ENCODE measurements at regions not wholly inside any gene's neighbourhood (a gene's known extent, or its start where the extent isn't known, plus 50 kb on each side); places are given as distances from the start of the nearest gene placed in this dataset.

GRCh38 chr1:56188855-56189254, 390.5 kb downstream of the PLPP3 start:
- no peak for DNase-seq (ENCODE audit: low spot score)

- DNase-seq (ENCODE audit: low spot score): no peak
Observed at GRCh38 chr1:56188221-56188620, 391.1 kb downstream of the PLPP3 start.

DNA sequence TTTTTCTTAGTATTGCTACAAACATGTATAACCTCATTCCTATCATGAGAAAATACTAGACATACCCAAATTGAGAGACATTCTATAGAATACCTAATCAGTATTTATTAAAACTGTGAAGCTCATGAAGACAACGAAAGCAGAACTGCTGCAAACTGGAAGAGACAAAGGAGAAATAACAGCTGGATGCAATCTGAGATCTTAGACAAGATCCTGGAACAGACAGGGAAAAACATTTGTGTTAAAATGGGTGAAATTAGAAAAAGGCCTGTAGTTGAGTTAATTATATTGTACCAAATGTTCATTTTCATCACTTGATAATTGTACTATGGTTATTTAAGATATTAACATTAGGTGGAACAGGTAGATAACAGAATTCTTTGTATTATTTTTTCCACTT, 392.0 kb downstream of the PLPP3 start:
- DNase-seq (ENCODE audit: low spot score): no peak

DNA sequence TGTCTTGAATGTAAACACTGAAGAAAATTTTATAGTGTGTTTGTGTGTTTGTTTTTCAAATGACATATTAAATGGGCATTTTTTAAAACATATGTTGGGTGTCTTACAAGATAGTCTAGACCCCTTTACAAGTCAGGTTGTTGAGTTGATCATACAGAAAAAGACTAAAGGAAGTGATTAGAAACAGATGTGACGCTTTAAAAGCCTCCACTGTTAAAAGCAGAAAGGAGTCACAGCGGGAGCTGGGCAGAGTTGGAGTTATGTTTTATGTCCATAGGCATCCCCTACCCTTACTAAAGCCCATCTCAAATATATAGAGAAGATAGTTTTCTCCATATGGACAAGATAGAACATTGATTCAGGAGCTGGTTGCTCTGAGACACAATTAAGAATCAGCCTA, 393.9 kb downstream of the PLPP3 start:
- DNase-seq (ENCODE audit: low spot score): no peak

DNA sequence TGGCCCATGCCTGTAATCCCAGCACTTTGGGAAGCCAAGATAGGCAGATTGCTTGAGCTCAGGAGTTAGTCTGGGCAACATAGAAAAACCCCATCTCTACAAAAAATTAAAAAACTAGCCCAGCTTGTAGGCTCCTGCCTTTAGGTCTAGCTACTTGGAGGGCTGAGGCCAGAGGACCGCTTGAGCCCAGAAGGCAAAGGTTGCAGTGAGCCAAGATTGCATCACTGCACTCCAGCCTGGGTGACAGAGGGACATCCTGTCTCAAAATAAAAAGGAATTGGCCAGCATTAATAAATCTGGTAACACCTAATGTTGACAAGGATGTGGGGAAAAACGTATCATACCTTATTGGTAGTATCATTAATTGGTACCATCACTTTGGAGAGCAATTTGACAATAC, 396.2 kb downstream of the PLPP3 start:
- no peak for DNase-seq (ENCODE audit: low spot score)

DNA sequence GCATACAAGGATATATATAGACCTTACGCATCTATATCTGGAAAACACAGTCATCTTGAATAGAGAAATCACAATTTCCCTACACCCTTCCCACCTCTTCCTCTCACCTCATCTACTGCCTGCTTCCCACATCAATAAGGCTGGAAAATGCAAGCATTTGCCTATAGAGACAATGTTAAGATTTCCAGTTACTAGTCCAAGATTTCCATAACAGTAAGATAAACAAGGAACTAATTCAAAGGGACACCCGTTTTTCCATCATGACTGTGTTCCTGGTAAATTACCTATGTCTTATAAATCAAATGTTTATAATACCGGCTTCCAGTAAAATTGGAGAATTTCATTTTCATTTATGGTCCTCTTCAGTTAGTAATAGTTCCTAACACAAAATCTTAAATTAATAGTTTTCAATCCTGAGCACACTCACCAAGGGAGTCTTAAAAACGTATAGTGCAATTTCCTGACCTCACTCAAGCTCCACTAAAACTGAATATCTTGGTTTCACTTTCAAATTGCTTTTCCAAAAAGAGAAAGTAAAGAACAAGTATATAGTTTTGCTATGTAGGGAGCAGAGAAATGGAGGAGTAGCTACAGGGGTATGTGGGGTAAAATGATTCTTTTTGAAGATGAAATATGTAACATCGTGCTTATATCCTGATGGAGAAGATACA, 398.7 kb downstream of the PLPP3 start:
- no peak for DNase-seq (ENCODE audit: low spot score)

- no peak for DNase-seq (ENCODE audit: low spot score)
Observed at GRCh38 chr1:56179543-56179942, 399.8 kb downstream of the PLPP3 start.

DNA sequence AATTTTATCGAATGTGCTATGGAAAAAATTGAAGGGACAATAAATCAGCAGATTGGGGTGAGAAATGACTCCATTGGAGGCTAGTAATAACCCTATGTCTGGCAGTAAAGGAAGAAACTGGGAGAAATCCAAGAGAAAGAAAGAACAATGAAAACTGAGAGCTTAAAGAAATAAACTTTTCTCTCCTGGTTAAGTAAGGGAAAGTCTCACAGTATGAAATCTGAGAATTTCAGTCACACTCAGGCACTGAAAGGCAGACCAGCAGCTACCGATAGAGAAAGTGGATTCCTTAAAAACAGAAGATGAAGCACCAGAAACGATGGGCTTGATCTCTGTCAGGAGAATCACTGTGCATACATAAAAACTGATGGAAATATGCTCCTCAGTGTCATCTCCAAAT, 404.2 kb downstream of the PLPP3 start:
- DNase-seq (ENCODE audit: low spot score): no peak

- no peak for DNase-seq (ENCODE audit: low spot score)
Observed at GRCh38 chr1:56174176-56174885, 405.0 kb downstream of the PLPP3 start.

DNA sequence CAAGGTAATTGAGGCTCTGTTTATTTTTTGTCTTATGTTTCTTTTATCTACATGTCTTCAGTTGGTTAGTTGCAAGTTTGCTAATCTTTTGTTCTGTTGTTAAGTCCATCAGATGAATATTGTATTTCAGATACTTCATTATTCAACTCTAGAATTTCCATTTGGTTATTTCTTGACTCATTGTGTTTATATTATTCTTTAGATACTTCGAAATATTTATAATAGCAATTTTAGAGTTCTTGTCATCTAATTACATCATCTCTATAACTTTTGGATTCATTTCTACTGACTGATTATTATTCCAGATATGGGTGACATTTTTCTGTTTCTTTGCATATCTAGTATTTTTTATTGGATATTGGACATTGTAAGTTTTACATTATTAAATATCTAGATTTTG, 405.6 kb downstream of the PLPP3 start:
- DNase-seq (ENCODE audit: low spot score): no peak

DNA sequence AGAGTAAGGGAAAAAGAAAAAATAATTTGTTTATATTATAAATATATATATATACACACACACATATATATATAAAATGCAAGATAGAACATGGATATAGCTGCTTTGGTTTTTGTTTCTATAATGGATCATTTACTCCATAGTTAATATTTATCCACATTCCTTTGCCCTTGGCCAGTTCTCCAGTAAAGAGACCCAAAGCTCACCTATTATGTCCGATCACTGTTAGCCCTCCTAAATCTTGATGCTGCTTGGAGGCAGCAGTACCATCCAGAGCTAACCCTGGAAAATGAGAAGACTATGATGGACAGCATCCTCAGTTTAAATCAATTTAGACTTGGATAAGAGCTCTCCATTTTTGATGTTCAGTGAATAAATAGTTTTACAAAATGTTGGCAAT, 407.7 kb downstream of the PLPP3 start:
- DNase-seq (ENCODE audit: low spot score): no peak

DNA sequence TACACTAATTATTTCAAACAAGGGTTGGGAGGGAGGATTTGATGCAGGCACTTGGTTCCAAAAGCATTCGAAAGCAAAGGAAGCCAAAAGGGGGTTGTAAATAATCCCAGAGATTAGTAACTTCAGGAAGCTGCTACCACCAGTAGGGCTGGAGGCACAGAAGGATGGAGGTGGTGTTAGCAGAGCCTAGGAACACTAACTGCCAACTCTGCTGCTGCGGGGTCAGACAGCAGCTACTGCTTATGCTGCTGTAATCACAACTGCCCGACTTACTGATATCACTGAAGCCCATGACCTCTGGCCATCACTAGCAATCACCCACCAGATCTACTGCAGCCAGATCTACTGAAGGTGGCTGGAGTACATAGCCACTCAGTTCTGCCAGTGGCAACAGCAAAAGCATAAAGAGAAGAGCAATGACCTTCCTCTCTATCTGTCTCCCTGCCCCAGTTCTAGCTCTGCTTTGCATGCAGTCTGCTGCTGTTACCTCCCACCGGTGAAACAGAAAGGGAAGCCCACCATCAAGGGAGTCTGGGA, 408.5 kb downstream of the PLPP3 start:
- no peak for DNase-seq (ENCODE audit: low spot score)

DNA sequence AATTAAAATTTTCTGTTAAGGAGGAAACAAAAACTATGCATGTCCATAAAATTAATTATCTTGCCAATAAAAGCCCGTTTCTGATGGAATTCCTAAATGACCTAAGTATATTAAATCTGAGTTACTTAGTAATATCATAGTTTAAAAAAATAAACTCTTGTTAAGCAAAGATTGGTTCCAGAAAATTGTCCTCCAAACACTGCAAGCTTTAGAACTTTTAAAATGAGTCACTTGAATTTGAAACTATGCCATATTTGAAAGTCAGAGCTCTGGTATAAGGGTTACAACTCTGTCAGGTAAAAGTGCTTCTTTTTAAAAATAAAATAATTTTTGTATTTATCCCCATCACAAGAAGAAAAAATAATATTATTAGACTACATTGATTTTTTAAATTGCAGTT, 409.5 kb downstream of the PLPP3 start:
- no peak for DNase-seq (ENCODE audit: low spot score)

DNA sequence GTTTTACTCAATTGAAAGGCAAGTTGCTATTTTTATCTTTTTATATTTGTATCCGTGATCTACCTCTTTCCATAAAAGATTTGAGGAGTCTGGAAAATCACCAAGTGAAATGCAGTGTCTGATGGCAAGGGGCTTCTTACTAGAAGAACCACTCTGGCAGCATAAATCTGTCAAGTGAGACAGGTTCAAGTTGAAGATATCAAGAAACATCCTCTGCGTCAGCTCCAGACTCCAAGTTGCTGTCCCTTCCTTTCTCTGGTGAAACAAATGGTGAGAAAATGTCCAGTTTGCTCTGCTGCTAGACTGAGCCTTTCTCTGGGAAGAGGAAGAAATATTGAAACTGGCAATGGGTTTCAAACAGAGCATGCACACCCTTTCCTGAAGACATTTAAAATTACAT, 411.2 kb downstream of the PLPP3 start:
- no peak for DNase-seq (ENCODE audit: low spot score)

DNA sequence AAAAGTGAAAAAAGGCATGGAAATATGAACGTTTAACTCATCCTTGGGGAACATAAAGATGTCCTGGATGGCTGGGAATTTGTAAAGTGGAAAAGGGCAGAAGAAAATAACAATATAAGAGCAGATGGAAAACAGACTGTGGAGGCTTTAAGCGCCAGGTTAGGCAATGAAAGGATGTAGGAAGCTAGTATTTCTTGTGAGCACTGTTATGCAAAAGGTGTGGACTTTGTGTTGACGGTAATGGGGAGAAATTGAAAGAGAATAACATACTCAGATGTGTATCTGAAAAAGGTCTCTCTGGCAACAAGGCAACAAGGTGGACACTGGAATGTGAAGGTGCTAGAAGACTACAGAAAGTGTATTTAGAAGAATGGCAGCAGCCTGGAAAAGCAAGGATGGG, 411.8 kb downstream of the PLPP3 start:
- no peak for DNase-seq (ENCODE audit: low spot score)

GRCh38 chr1:56160773-56161315, 418.5 kb downstream of the PLPP3 start:
- DNase-seq (ENCODE audit: low spot score): no peak

GRCh38 chr1:56156971-56157876, 422.1 kb downstream of the PLPP3 start:
- no peak for DNase-seq (ENCODE audit: low spot score)

DNA sequence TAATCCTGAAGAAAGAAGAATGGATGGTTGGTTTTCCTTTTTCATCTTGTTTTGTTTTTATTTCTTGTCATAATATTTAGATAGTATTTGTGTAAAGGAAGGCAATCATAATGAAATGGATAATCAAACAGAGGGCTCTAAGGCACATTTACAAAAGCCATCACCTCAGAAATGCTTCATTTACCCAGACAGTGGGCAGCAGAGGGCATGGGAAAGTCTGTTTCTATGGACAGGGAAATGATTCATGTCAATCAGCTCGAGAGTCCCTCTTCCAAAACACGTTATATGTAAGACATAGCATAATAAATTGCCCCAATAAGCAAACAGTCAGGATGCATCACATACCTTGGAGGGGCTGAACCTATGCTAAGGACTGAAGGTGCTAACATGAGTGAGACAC, 426.1 kb downstream of the PLPP3 start:
- DNase-seq (ENCODE audit: low spot score): no peak

- no peak for DNase-seq (ENCODE audit: low spot score)
Observed at GRCh38 chr1:56152635-56153034, 426.7 kb downstream of the PLPP3 start.

DNA sequence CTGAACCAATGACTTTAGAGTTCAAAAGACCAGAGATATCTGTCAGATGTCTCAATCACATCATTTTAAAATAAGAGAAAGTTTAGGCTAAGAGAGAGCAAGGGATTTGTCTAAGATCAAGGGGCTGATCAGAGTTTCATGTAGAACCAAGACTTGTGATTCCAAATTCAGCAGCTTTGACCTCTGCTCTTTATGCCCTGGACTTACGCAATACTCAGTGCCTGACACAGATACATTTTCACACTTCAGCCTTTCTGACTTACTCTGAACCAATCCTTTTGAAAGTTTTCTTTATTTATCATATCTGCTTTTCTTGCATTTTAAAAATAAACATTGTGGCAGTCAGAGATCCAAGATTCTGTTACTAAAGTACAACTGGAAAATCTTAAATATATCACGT, 428.0 kb downstream of the PLPP3 start:
- DNase-seq (ENCODE audit: low spot score): no peak

- no peak for DNase-seq (ENCODE audit: low spot score)
Observed at GRCh38 chr1:56150441-56151215, 428.7 kb downstream of the PLPP3 start.

DNA sequence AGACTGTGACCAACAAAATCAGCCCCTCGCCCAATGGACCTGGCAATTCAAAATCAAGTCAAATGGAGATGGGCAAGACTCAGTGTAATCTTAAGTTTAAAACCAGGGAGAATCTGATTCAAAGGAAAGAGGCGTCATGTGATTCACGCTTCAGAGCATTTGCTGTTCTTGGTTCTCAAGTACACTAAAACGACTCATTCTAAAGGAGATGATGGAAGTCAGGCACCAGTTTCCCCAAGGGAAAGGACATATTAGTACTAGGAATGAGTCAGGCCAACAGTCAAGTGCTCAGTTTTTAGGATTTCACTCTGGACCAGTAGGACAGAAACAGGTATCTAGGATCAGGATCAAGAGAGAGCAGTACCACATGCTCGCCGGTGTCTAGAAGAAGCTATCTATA, 429.6 kb downstream of the PLPP3 start:
- no peak for DNase-seq (ENCODE audit: low spot score)

Measured in HuH-7.5 (cell line).